Type B pancreatic cell (in vitro differentiated cells): ENCODE measurements at regions not wholly inside any gene's neighbourhood (a gene's known extent, or its start where the extent isn't known, plus 50 kb on each side); places are given as distances from the start of the nearest gene placed in this dataset.
"Not testable (repeated sequence)": the region's sequence is repeated elsewhere in the genome, so short reads cannot be mapped to it uniquely, and the experiment has no call there.

Experiments used
- DNase-seq: peaks from one replicate; pipeline ENCODE4 v3.0.0; 2021; ENCODE audit warnings: mixed read lengths; ENCODE audit not compliant: unreplicated experiment; ENCODE audit errors: extremely low spot score
- H3K27ac Mint-ChIP-seq: 2 replicates; pipeline ENCODE4 v1.8.0; 2021; ENCODE audit warnings: mild to moderate bottlenecking, mixed read lengths
- H3K27me3 Mint-ChIP-seq: 2 replicates; pipeline ENCODE4 v1.8.0; 2021; ENCODE audit warnings: mixed read lengths
- H3K36me3 Mint-ChIP-seq: 2 replicates; pipeline ENCODE4 v1.8.0; 2021; ENCODE audit warnings: mixed read lengths
- H3K4me1 Mint-ChIP-seq: one replicate; pipeline ENCODE4 v1.8.0; 2021; ENCODE audit warnings: mixed read lengths; ENCODE audit not compliant: unreplicated experiment
- H3K4me3 Mint-ChIP-seq: 2 replicates; pipeline ENCODE4 v1.8.0; 2021; ENCODE audit warnings: mild to moderate bottlenecking, mixed read lengths
- H3K9me3 Mint-ChIP-seq: 2 replicates; pipeline ENCODE4 v1.8.0; 2021; ENCODE audit warnings: mixed read lengths
- CTCF ChIP-seq: fragments of 200-600 bp; sonication (generic); conservative IDR thresholded peaks from 2 replicates; pipeline ENCODE4 v1.5.0; 2021; ENCODE audit warnings: antibody characterized with exemption, mild to moderate bottlenecking

GRCh38 chr1:208985231-208985630 lies 598.3 kb upstream of the CAMK1G start:
- TF ChIP-seq CTCF = no peak
- peaks cover 8% of the 10 kb centered on the region for H3K4me1 Mint-ChIP-seq
- peaks cover 4% of the 10 kb centered on the region for H3K27me3 Mint-ChIP-seq
- no peaks in the 10 kb centered on the region for H3K9me3 Mint-ChIP-seq
- no peak for DNase-seq
- H3K4me3 Mint-ChIP-seq = no peak overlapping the region
- no peak overlapping the region for H3K27ac Mint-ChIP-seq
- no peaks in the 10 kb centered on the region for H3K36me3 Mint-ChIP-seq

- Mint-ChIP-seq H3K4me1 (peaks cover 8% of the 10 kb centered on the region), H3K27ac (peak overlapping the region; percentile 22), H3K36me3 (peaks cover 4% of the 10 kb centered on the region), H3K4me3 (peak overlapping the region; percentile 68), H3K27me3 (no peaks in the 10 kb centered on the region), H3K9me3 (peaks cover 4% of the 10 kb centered on the region)
- DNase-seq = no peak
- no peak for TF ChIP-seq CTCF
These were observed 594.7 kb upstream of the CAMK1G start for GRCh38 chr1:208988811-208989222.

GRCh38 chr1:208990456-208990855 lies 593.1 kb upstream of the CAMK1G start:
- TF ChIP-seq CTCF = no peak
- Mint-ChIP-seq H3K27me3 (no peaks in the 10 kb centered on the region), H3K27ac (no peak overlapping the region), H3K4me1 (peaks cover 8% of the 10 kb centered on the region), H3K9me3 (peaks cover 4% of the 10 kb centered on the region), H3K36me3 (peaks cover 4% of the 10 kb centered on the region), H3K4me3 (no peak overlapping the region)
- DNase-seq = no peak

GRCh38 chr1:208997053-208997452 lies 586.5 kb upstream of the CAMK1G start:
- H3K4me1 Mint-ChIP-seq, H3K27me3 Mint-ChIP-seq, H3K36me3 Mint-ChIP-seq, H3K27ac Mint-ChIP-seq, DNase-seq, H3K4me3 Mint-ChIP-seq, H3K9me3 Mint-ChIP-seq: not testable (repeated sequence)

- DNase-seq = no peak
- Mint-ChIP-seq H3K9me3 (no peaks in the 10 kb centered on the region), H3K27me3 (peaks cover 3% of the 10 kb centered on the region), H3K4me3 (no peak overlapping the region), H3K4me1 (no peaks in the 10 kb centered on the region), H3K27ac (no peak overlapping the region), H3K36me3 (no peaks in the 10 kb centered on the region)
- peak; percentile 65 for TF ChIP-seq CTCF
These were observed 585.7 kb upstream of the CAMK1G start for GRCh38 chr1:208997726-208998312.

- no peaks in the 10 kb centered on the region for H3K9me3 Mint-ChIP-seq
- H3K4me3 Mint-ChIP-seq = no peak overlapping the region
- H3K27ac Mint-ChIP-seq = no peak overlapping the region
- TF ChIP-seq CTCF = no peak
- peaks cover 5% of the 10 kb centered on the region for H3K4me1 Mint-ChIP-seq
- DNase-seq = no peak
- no peaks in the 10 kb centered on the region for H3K27me3 Mint-ChIP-seq
- H3K36me3 Mint-ChIP-seq = no peaks in the 10 kb centered on the region
These were observed 574.9 kb upstream of the CAMK1G start for GRCh38 chr1:209008586-209008985.
